Activated CD8-positive, alpha-beta T cell treated with anti-CD3 and anti-CD28 coated beads, Interleukin-2, amount 10 ng/mL, durations not matched to agents 7 days and 5 days (primary cell): ENCODE measurements at regions not wholly inside any gene's neighbourhood (a gene's known extent, or its start where the extent isn't known, plus 50 kb on each side); places are given as distances from the start of the nearest gene placed in this dataset.

Source experiments
- ATAC-seq: fragments of 150-1000 bp; cut with Tn5 transposase; one replicate; pipeline ENCODE4 v1.10.0; 2021; ENCODE audit warnings: moderate library complexity
- CTCF ChIA-PET: fragments of 350-600 bp; sonication (Branson Sonifier 250); formaldehyde crosslinking; loops from one replicate; lab custom pipeline; 2021; ENCODE audit warnings: antibody characterized with exemption; lab: Charles Lee
- POLR2A ChIA-PET: fragments of 350-600 bp; sonication (Branson Sonifier 250); formaldehyde crosslinking; loops from one replicate; lab custom pipeline; 2021; ENCODE audit warnings: antibody characterized with exemption; lab: Charles Lee
- DNase-seq: peaks from one replicate; pipeline ENCODE4 v3.0.0-alpha.2; 2020
- H3K27ac Mint-ChIP-seq: one replicate; pipeline ENCODE4 v1.8.0; 2021; ENCODE audit warnings: mild to moderate bottlenecking, mixed read lengths
- H3K27me3 Mint-ChIP-seq: one replicate; pipeline ENCODE4 v1.8.0; 2021; ENCODE audit warnings: low read depth, mixed read lengths
- H3K36me3 Mint-ChIP-seq: one replicate; pipeline ENCODE4 v1.8.0; 2021; ENCODE audit warnings: low read depth, mixed read lengths
- H3K4me1 Mint-ChIP-seq: one replicate; pipeline ENCODE4 v1.8.0; 2021; ENCODE audit warnings: low read depth, mixed read lengths
- H3K4me3 Mint-ChIP-seq: one replicate; pipeline ENCODE4 v1.8.0; 2021; ENCODE audit warnings: mild to moderate bottlenecking, mixed read lengths
- H3K9me3 Mint-ChIP-seq: one replicate; pipeline ENCODE4 v1.8.0; 2022; ENCODE audit warnings: mixed read lengths; ENCODE audit not compliant: insufficient read depth

- H3K4me3 Mint-ChIP-seq: no peak overlapping the region
- CTCF ChIA-PET: interaction anchor here (1.2 kb wide), 1 partner anchor 48 kb away, joined by 3 read pairs; no protein-coding TSS in a partner anchor
- DNase-seq (no peak), ATAC-seq (no peak)
- POLR2A ChIA-PET: no interaction called here
- no peaks in the 10 kb centered on the region for H3K9me3 Mint-ChIP-seq
- no peak overlapping the region for H3K27ac Mint-ChIP-seq
- H3K27me3 Mint-ChIP-seq: peaks cover 5% of the 10 kb centered on the region
- H3K36me3 Mint-ChIP-seq: no peaks in the 10 kb centered on the region
- H3K4me1 Mint-ChIP-seq: peaks cover 3% of the 10 kb centered on the region
Observed at GRCh38 chr12:69106482-69107118, 132.8 kb upstream of the CPSF6 start.

GRCh38 chr12:69107541-69107940 lies 131.8 kb upstream of the CPSF6 start:
- no peaks in the 10 kb centered on the region for H3K9me3 Mint-ChIP-seq
- ATAC-seq (no peak), DNase-seq (no peak)
- H3K4me1 Mint-ChIP-seq: peaks cover 3% of the 10 kb centered on the region
- H3K27me3 Mint-ChIP-seq: peaks cover 5% of the 10 kb centered on the region
- H3K4me3 Mint-ChIP-seq: no peak overlapping the region
- H3K27ac Mint-ChIP-seq: no peak overlapping the region
- H3K36me3 Mint-ChIP-seq: no peaks in the 10 kb centered on the region
- ChIA-PET POLR2A (no interaction called here), CTCF (no interaction called here)

- no peak for DNase-seq
- peaks cover 3% of the 10 kb centered on the region for H3K27me3 Mint-ChIP-seq
- H3K27ac Mint-ChIP-seq: no peak overlapping the region
- no peaks in the 10 kb centered on the region for H3K9me3 Mint-ChIP-seq
- H3K36me3 Mint-ChIP-seq: no peaks in the 10 kb centered on the region
- no peak for ATAC-seq
- CTCF ChIA-PET: no interaction called here
- no peak overlapping the region for H3K4me3 Mint-ChIP-seq
- POLR2A ChIA-PET: no interaction called here
- H3K4me1 Mint-ChIP-seq: no peaks in the 10 kb centered on the region
Observed at GRCh38 chr12:69108037-69108436, 131.3 kb upstream of the CPSF6 start.

GRCh38 chr12:69112616-69113015 lies 126.8 kb upstream of the CPSF6 start:
- no peaks in the 10 kb centered on the region for H3K9me3 Mint-ChIP-seq
- no peak for ATAC-seq
- H3K27ac Mint-ChIP-seq: no peak overlapping the region
- H3K4me3 Mint-ChIP-seq: no peak overlapping the region
- no peaks in the 10 kb centered on the region for H3K4me1 Mint-ChIP-seq
- no peaks in the 10 kb centered on the region for H3K36me3 Mint-ChIP-seq
- H3K27me3 Mint-ChIP-seq: peaks cover 3% of the 10 kb centered on the region
- ChIA-PET POLR2A (no interaction called here), CTCF (interaction anchor here (0.6 to 2.1 kb wide), 3 partner anchors 8 to 141 kb away, joined by 4 to 8 read pairs (median 5); no protein-coding TSS in a partner anchor)
- no peak for DNase-seq

- DNase-seq: no peak
- no peaks in the 10 kb centered on the region for H3K4me1 Mint-ChIP-seq
- H3K9me3 Mint-ChIP-seq: no peaks in the 10 kb centered on the region
- CTCF ChIA-PET: interaction anchor here (1.3 kb wide), 1 partner anchor 19 kb away, joined by 3 read pairs; no protein-coding TSS in a partner anchor
- no peak overlapping the region for H3K27ac Mint-ChIP-seq
- POLR2A ChIA-PET: no interaction called here
- H3K4me3 Mint-ChIP-seq: no peak overlapping the region
- ATAC-seq: no peak
- no peaks in the 10 kb centered on the region for H3K36me3 Mint-ChIP-seq
- H3K27me3 Mint-ChIP-seq: no peaks in the 10 kb centered on the region
Observed at GRCh38 chr12:69115099-69115498, 124.3 kb upstream of the CPSF6 start.

- Mint-ChIP-seq H3K36me3 (no peaks in the 10 kb centered on the region), H3K4me1 (no peaks in the 10 kb centered on the region), H3K9me3 (no peaks in the 10 kb centered on the region), H3K4me3 (no peak overlapping the region), H3K27me3 (no peaks in the 10 kb centered on the region), H3K27ac (no peak overlapping the region)
- ChIA-PET CTCF (no interaction called here), POLR2A (no interaction called here)
- ATAC-seq: no peak
- no peak for DNase-seq
Observed at GRCh38 chr12:69115951-69116350, 123.4 kb upstream of the CPSF6 start.

GRCh38 chr12:69117566-69118266 lies 121.7 kb upstream of the CPSF6 start:
- Mint-ChIP-seq H3K4me1 (no peaks in the 10 kb centered on the region), H3K27me3 (no peaks in the 10 kb centered on the region), H3K27ac (no peak overlapping the region), H3K9me3 (no peaks in the 10 kb centered on the region), H3K36me3 (no peaks in the 10 kb centered on the region), H3K4me3 (no peak overlapping the region)
- DNase-seq (no peak), ATAC-seq (no peak)
- POLR2A ChIA-PET: no interaction called here
- CTCF ChIA-PET: no interaction called here

- Mint-ChIP-seq H3K9me3 (no peaks in the 10 kb centered on the region), H3K4me1 (no peaks in the 10 kb centered on the region), H3K27me3 (peaks cover 3% of the 10 kb centered on the region), H3K27ac (no peak overlapping the region), H3K36me3 (no peaks in the 10 kb centered on the region), H3K4me3 (no peak overlapping the region)
- CTCF ChIA-PET: no interaction called here
- ATAC-seq (no peak), DNase-seq (no peak)
- POLR2A ChIA-PET: no interaction called here
Observed at GRCh38 chr12:69118516-69118915, 120.9 kb upstream of the CPSF6 start.

- peaks cover 5% of the 10 kb centered on the region for H3K27me3 Mint-ChIP-seq
- H3K4me3 Mint-ChIP-seq: no peak overlapping the region
- DNase-seq: no peak
- POLR2A ChIA-PET: no interaction called here
- CTCF ChIA-PET: no interaction called here
- H3K36me3 Mint-ChIP-seq: no peaks in the 10 kb centered on the region
- no peaks in the 10 kb centered on the region for H3K4me1 Mint-ChIP-seq
- no peak overlapping the region for H3K27ac Mint-ChIP-seq
- no peak for ATAC-seq
- no peaks in the 10 kb centered on the region for H3K9me3 Mint-ChIP-seq
Observed at GRCh38 chr12:69119770-69120169, 119.6 kb upstream of the CPSF6 start.

- Mint-ChIP-seq H3K27ac (no peak overlapping the region), H3K36me3 (no peaks in the 10 kb centered on the region), H3K4me1 (no peaks in the 10 kb centered on the region), H3K9me3 (no peaks in the 10 kb centered on the region), H3K27me3 (peaks cover 5% of the 10 kb centered on the region), H3K4me3 (no peak overlapping the region)
- DNase-seq (no peak), ATAC-seq (no peak)
- ChIA-PET CTCF (no interaction called here), POLR2A (no interaction called here)
Observed at GRCh38 chr12:69120354-69120753, 119.0 kb upstream of the CPSF6 start.

- no peak overlapping the region for H3K27ac Mint-ChIP-seq
- ChIA-PET POLR2A (no interaction called here), CTCF (no interaction called here)
- H3K36me3 Mint-ChIP-seq: no peaks in the 10 kb centered on the region
- ATAC-seq: no peak
- H3K4me1 Mint-ChIP-seq: no peaks in the 10 kb centered on the region
- H3K27me3 Mint-ChIP-seq: peaks cover 5% of the 10 kb centered on the region
- no peak overlapping the region for H3K4me3 Mint-ChIP-seq
- no peaks in the 10 kb centered on the region for H3K9me3 Mint-ChIP-seq
- no peak for DNase-seq
Observed at GRCh38 chr12:69123311-69123710, 116.1 kb upstream of the CPSF6 start.

- ATAC-seq (no peak), DNase-seq (no peak)
- peaks cover 5% of the 10 kb centered on the region for H3K27me3 Mint-ChIP-seq
- H3K4me3 Mint-ChIP-seq: no peak overlapping the region
- ChIA-PET POLR2A (no interaction called here), CTCF (no interaction called here)
- H3K9me3 Mint-ChIP-seq: no peaks in the 10 kb centered on the region
- H3K4me1 Mint-ChIP-seq: no peaks in the 10 kb centered on the region
- no peak overlapping the region for H3K27ac Mint-ChIP-seq
- H3K36me3 Mint-ChIP-seq: no peaks in the 10 kb centered on the region
Observed at GRCh38 chr12:69123919-69124638, 115.3 kb upstream of the CPSF6 start.
